PFSK-1 (cell line): ENCODE measurements at regions not wholly inside any gene's neighbourhood (a gene's known extent, or its start where the extent isn't known, plus 50 kb on each side); places are given as distances from the start of the nearest gene placed in this dataset.

ENCODE experiments used
- FOXP2 ChIP-seq: optimal IDR thresholded peaks from 2 replicates; pipeline ENCODE3; 2011; ENCODE audit warnings: borderline replicate concordance, control low read depth, inconsistent platforms; ENCODE audit not compliant: insufficient read depth; ENCODE audit errors: extremely low read length, extremely low read depth
- POLR2AphosphoS5 ChIP-seq: IDR thresholded peaks from 2 replicates; pipeline ENCODE4 v1.6.1; 2012; ENCODE audit warnings: low read depth, mild to moderate bottlenecking, control low read depth, low read length, moderate library complexity
- REST ChIP-seq, 2 experiments: IDR thresholded peaks; 2 replicates each; pipeline versions ENCODE4 v1.6.1 to v1.8.0; 2011 to 2012; ENCODE audit warnings: low read depth in 2 of 2, low read length in 2 of 2, control low read depth in 1 of 2, inconsistent platforms in 1 of 2, mild to moderate bottlenecking in 1 of 2, moderate library complexity in 1 of 2; ENCODE audit not compliant: insufficient read depth in 1 of 2
- SIN3A ChIP-seq: IDR thresholded peaks from 2 replicates; pipeline ENCODE4 v1.6.1; 2012; ENCODE audit warnings: mild to moderate bottlenecking, low read length, moderate library complexity, borderline replicate concordance; ENCODE audit not compliant: insufficient read depth
- TAF1 ChIP-seq: IDR thresholded peaks from 2 replicates; pipeline ENCODE4 v1.6.1; 2012; ENCODE audit warnings: low read length, control low read depth, borderline replicate concordance; ENCODE audit not compliant: insufficient read depth

GRCh38 chr2:220673151-220673874, 898.8 kb downstream of the EPHA4 start:
- TF ChIP-seq REST (IDR thresholded peaks at IDR 0.05; ENCODE audit: insufficient read depth in 1 of 2, low read depth in 2 of 2, low read length in 2 of 2) (no peak), TAF1 (no peak), FOXP2 (no peak), SIN3A (no peak), POLR2AphosphoS5 (no peak)

GRCh38 chr2:220674033-220674432, 898.1 kb downstream of the EPHA4 start:
- TF ChIP-seq POLR2AphosphoS5 (no peak), TAF1 (no peak), FOXP2 (no peak), SIN3A (no peak), REST (IDR thresholded peaks at IDR 0.05; ENCODE audit: insufficient read depth in 1 of 2, low read depth in 2 of 2, low read length in 2 of 2) (no peak)

- TF ChIP-seq REST (IDR thresholded peaks at IDR 0.05; ENCODE audit: insufficient read depth in 1 of 2, low read depth in 2 of 2, low read length in 2 of 2) (no peak), SIN3A (no peak), TAF1 (no peak), FOXP2 (no peak), POLR2AphosphoS5 (no peak)
Observed at GRCh38 chr2:220676695-220677094, 895.4 kb downstream of the EPHA4 start.

GRCh38 chr2:220678943-220679342, 893.2 kb downstream of the EPHA4 start:
- no peak for TF ChIP-seq FOXP2
- TF ChIP-seq POLR2AphosphoS5 = no peak
- TF ChIP-seq SIN3A = no peak
- no peak for TF ChIP-seq REST (IDR thresholded peaks at IDR 0.05; ENCODE audit: insufficient read depth in 1 of 2, low read depth in 2 of 2, low read length in 2 of 2)
- TF ChIP-seq TAF1 = no peak
